ENCODE measurements at regions not wholly inside any gene's neighbourhood (a gene's known extent, or its start where the extent isn't known, plus 50 kb on each side); places are given as distances from the start of the nearest gene placed in this dataset.
"Not testable (repeated sequence)": the region's sequence is repeated elsewhere in the genome, so short reads cannot be mapped to it uniquely, and the experiment has no call there.

DNA sequence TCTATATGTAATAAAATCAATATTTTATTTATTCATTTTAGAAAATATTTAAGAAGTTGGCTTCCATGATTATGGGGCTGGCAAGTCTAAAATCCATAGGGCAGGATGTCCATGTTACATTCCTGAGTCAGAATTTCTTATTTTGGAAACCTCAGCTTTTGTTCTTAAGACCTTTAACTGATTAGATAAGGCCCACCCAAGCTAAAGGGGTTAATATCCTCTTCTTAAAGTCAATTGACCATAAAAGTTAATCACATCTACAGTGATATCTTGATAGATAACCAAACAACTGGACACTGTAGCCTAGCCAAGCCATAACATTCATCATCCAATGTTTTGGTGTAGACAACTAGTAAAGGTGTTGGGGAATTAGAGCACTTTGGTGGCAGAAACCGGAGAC lies 1035.4 kb upstream of the ZEB2 start:
- no peaks in the 10 kb centered on the region for H3K27me3 Mint-ChIP-seq
- intact Hi-C loops (cut with micrococcal nuclease), result no loop called here
- no peak overlapping the region for H3K27ac Mint-ChIP-seq
- DNase-seq, result no peak
- no peaks in the 10 kb centered on the region for H3K4me1 Mint-ChIP-seq
- H3K4me3 Mint-ChIP-seq, result no peak overlapping the region
- no peaks in the 10 kb centered on the region for H3K9me3 Mint-ChIP-seq
- H3K36me3 Mint-ChIP-seq (ENCODE audit: low read depth), result no peaks in the 10 kb centered on the region

DNA sequence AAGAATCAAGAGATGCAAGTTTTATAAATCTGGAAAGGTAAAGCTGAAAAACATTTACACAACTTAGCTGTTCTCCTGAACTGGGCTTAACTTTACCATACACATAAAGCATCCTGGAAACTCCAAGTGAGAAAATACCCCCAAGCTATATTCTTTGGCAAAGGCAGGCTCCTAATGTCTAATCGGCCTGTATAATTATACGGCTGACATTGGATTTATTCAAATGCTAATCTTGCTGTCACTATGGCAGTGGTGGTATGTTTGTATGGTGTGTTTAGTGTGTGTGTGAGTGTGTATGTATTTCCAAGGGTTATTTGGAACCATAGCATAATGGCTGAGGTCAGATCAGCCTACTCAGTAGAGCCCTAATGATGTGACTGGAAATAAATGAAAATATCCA lies 1031.8 kb upstream of the ZEB2 start:
- Mint-ChIP-seq H3K27ac (no peak overlapping the region), H3K4me3 (no peak overlapping the region), H3K36me3 (ENCODE audit: low read depth) (no peaks in the 10 kb centered on the region), H3K9me3 (no peaks in the 10 kb centered on the region), H3K4me1 (no peaks in the 10 kb centered on the region), H3K27me3 (no peaks in the 10 kb centered on the region)
- intact Hi-C loops (cut with micrococcal nuclease), result no loop called here
- no peak for DNase-seq

DNA sequence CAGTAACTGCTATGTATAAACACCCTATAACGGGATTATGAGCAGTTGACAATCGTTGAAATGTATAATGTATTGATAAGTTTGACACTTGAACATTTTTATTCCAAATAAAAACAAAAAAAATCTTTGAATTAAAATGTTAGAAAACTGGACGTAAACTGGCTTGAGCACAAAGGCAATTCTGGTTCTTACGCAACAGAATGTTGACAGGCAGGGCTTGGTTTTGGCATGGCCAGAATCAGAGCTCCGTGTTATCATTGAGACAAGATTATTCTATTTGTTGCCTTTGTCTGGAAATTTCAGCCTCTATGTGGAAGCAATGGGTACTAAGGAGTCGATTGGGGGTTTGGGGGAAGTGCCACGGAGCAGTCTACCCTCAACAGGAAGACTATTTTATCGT lies 1028.6 kb upstream of the ZEB2 start:
- H3K36me3 Mint-ChIP-seq (ENCODE audit: low read depth), result no peaks in the 10 kb centered on the region
- no peak for DNase-seq
- no peaks in the 10 kb centered on the region for H3K9me3 Mint-ChIP-seq
- no peaks in the 10 kb centered on the region for H3K4me1 Mint-ChIP-seq
- no peak overlapping the region for H3K27ac Mint-ChIP-seq
- no peaks in the 10 kb centered on the region for H3K27me3 Mint-ChIP-seq
- H3K4me3 Mint-ChIP-seq, result no peak overlapping the region
- intact Hi-C loops (cut with micrococcal nuclease), result no loop called here

DNA sequence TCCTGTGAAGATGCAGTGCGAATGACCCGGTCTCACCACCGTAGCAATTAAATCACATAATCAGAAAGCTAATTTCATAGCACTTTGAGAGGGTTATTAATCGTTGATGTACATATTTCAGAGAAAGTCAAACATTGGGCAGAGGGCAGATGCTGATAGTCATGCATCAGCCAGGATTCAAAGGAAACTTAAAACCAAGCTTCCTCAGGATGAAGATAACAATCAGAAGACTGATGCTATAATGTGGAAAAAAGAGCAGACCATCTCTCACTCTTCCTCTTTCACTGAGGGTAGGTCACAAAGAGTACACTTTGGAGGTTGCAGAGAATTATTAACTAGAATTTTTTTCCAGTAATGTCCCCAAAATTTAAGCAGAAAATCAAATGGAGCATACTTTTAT lies 1027.7 kb upstream of the ZEB2 start:
- Mint-ChIP-seq H3K4me3 (no peak overlapping the region), H3K27me3 (no peaks in the 10 kb centered on the region), H3K27ac (no peak overlapping the region), H3K4me1 (no peaks in the 10 kb centered on the region), H3K36me3 (ENCODE audit: low read depth) (no peaks in the 10 kb centered on the region), H3K9me3 (no peaks in the 10 kb centered on the region)
- intact Hi-C loops (cut with micrococcal nuclease), result no loop called here
- no peak for DNase-seq

DNA sequence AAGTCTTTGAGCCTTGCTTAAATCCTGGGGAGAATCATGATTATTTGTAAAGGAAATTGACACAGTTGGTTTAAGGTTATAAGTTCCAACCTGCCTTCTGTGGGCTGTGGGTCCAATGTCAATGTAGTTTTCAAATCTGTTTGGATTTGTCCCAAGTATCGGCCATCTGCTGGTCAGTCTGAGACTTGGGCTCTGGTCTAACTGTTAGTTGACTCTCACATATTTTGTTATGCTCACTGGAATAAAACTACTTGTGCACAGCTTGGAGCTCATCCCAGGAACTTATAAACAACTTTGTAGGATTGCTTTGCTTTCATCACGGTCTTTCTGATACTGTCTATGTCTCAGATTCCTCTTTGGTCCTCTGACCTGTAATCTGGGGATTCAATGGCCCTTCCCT lies 1026.2 kb upstream of the ZEB2 start:
- no peak overlapping the region for H3K27ac Mint-ChIP-seq
- no peaks in the 10 kb centered on the region for H3K9me3 Mint-ChIP-seq
- intact Hi-C loops (cut with micrococcal nuclease), result no loop called here
- H3K36me3 Mint-ChIP-seq (ENCODE audit: low read depth), result no peaks in the 10 kb centered on the region
- no peaks in the 10 kb centered on the region for H3K27me3 Mint-ChIP-seq
- no peak overlapping the region for H3K4me3 Mint-ChIP-seq
- no peak for DNase-seq
- H3K4me1 Mint-ChIP-seq, result no peaks in the 10 kb centered on the region

DNA sequence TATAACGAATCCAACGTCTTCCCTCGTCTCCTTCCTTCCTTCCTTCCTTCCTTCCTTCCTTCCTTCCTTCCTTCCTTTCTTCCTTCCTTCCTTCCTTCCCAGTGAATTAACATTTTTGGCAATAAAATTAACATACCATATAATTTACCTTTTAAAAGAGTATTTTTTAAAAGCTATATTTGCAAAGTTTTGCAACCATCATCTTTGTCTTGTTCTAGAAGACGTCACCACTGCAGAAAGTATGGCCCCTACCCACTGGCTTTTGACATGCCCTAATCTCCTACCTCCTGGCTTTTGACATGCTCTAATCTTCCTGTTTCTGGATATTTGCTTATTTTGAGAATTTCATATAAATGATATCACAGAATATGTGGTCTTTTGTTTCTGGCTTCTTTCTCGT lies 1023.9 kb upstream of the ZEB2 start:
- DNase-seq, result no peak
- Mint-ChIP-seq H3K9me3 (no peaks in the 10 kb centered on the region), H3K4me1 (no peaks in the 10 kb centered on the region), H3K27ac (no peak overlapping the region), H3K36me3 (ENCODE audit: low read depth) (no peaks in the 10 kb centered on the region), H3K4me3 (no peak overlapping the region), H3K27me3 (no peaks in the 10 kb centered on the region)
- intact Hi-C loops (cut with micrococcal nuclease), result no loop called here

DNA sequence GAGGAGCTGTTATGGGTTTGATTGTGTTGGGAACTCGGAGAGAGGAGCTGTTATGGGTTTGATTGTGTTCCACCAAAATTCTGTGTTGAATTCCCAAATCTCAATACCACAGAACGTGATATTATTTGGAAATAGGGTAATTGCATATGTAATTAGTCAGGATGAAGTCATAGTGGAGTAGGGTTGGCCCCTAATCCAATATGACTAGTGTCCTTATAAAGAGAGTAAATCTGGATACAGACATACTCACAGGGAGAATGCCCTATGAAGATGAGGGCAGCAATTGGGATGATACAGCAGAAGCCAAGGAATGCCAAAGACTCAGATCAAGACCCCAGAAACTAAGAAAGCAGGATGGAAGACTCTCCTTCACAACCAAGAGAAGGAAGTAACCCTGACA lies 1023.2 kb upstream of the ZEB2 start:
- no peaks in the 10 kb centered on the region for H3K4me1 Mint-ChIP-seq
- no peak overlapping the region for H3K4me3 Mint-ChIP-seq
- no peak overlapping the region for H3K27ac Mint-ChIP-seq
- H3K27me3 Mint-ChIP-seq, result no peaks in the 10 kb centered on the region
- no peak for DNase-seq
- no peaks in the 10 kb centered on the region for H3K9me3 Mint-ChIP-seq
- no peaks in the 10 kb centered on the region for H3K36me3 Mint-ChIP-seq (ENCODE audit: low read depth)
- intact Hi-C loops (cut with micrococcal nuclease), result no loop called here

DNA sequence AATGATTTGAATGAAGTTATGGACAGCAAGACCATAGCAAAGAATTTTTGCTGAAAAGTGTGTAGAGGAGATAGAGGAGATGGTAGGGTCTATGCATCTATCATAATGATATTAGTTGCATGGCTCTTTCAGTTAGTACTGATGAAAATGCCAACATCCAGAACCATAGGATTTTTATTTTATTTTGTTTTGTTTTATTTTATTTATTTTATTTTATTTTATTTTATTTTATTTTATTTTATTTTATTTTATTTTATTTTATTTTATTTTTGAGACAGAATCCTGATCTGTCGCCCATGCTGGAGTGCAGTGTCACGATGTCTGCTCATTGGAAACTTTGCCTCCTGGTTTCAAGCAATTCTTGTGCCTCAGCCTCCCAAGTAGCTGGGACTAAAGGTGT lies 1021.1 kb upstream of the ZEB2 start:
- DNase-seq, result no peak
- no peaks in the 10 kb centered on the region for H3K27me3 Mint-ChIP-seq
- H3K27ac Mint-ChIP-seq, result no peak overlapping the region
- no peaks in the 10 kb centered on the region for H3K4me1 Mint-ChIP-seq
- no peak overlapping the region for H3K4me3 Mint-ChIP-seq
- intact Hi-C loops (cut with micrococcal nuclease), result no loop called here
- no peaks in the 10 kb centered on the region for H3K9me3 Mint-ChIP-seq
- H3K36me3 Mint-ChIP-seq (ENCODE audit: low read depth), result no peaks in the 10 kb centered on the region

DNA sequence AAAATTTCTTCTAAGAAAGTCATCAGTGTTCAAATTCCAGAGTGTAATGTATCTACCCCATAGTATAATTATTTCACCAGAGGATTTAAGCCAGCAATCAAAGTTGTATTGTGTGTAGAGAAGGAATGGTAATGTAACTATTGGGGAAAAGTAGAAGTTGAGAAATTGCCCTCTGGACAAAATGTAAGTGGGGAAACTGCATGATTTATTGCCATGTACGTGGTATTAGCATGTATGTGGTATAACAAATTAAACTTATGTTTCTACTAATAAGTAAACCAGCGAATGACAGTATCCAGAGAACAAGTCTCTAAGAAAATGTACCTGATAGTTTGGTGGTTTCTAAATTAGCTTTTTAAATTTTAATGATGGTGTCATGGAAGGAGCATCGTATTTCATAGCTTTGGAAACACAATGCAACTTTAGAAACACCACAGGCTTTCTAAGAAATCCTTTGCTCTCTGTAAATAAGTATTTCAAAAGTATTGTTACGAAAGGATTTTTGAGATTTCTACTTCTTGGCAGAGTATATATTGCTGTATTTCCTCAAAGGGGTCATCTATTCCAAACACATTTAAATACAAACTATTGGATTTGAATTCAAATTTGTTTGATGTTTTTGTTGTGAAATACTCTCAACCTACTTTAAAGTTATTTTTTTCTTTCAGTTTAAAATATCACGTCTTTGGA lies 1018.9 kb upstream of the ZEB2 start:
- DNase-seq, result no peak
- Mint-ChIP-seq H3K27me3 (no peaks in the 10 kb centered on the region), H3K36me3 (ENCODE audit: low read depth) (no peaks in the 10 kb centered on the region), H3K27ac (no peak overlapping the region), H3K9me3 (no peaks in the 10 kb centered on the region), H3K4me1 (no peaks in the 10 kb centered on the region), H3K4me3 (no peak overlapping the region)
- intact Hi-C loops (cut with micrococcal nuclease), result no loop called here

DNA sequence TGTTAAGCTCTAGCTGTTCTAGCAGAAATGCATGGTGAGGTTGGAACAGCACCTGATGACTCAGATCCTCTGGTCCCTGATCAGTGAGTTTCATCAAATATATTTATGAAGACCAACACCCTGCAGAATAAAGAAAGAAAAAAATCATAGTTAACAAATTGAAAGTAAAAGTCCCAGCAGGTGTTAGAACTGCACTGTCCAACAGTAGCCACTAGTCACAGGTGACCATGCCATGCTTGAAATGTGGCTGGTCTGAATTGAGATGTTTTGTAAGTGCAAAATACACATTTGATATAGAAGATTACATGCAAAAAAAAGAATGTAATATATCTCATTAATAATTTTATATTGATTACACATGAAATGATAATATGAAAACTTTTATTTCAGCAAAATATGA lies 1010.7 kb upstream of the ZEB2 start:
- H3K36me3 Mint-ChIP-seq (ENCODE audit: low read depth), result no peaks in the 10 kb centered on the region
- no peaks in the 10 kb centered on the region for H3K9me3 Mint-ChIP-seq
- H3K4me3 Mint-ChIP-seq, result no peak overlapping the region
- intact Hi-C loops (cut with micrococcal nuclease), result no loop called here
- H3K4me1 Mint-ChIP-seq, result no peaks in the 10 kb centered on the region
- H3K27me3 Mint-ChIP-seq, result no peaks in the 10 kb centered on the region
- no peak for DNase-seq
- H3K27ac Mint-ChIP-seq, result no peak overlapping the region

DNA sequence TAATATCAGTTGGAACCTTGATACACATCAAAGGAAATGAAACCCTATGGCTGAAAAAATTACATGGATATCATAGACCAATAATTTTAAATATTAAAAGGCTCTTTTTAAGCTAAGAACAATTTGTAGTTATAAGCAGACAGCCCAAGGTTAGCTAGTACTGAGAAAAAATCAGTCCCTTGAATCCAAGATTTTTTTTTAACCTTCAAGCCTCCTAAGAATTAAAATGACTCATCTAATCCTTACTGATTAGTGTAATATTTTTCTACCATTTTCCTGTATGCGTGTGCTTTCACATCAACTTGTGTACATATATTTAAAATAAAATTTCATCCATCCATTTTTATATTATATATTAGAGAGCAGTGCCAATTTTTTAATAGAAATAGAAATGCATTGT lies 1004.9 kb upstream of the ZEB2 start:
- Mint-ChIP-seq H3K27ac (no peak overlapping the region), H3K4me1 (no peaks in the 10 kb centered on the region), H3K9me3 (peaks cover 5% of the 10 kb centered on the region), H3K36me3 (ENCODE audit: low read depth) (no peaks in the 10 kb centered on the region), H3K4me3 (no peak overlapping the region), H3K27me3 (no peaks in the 10 kb centered on the region)
- no peak for DNase-seq
- intact Hi-C loops (cut with micrococcal nuclease), result no loop called here

DNA sequence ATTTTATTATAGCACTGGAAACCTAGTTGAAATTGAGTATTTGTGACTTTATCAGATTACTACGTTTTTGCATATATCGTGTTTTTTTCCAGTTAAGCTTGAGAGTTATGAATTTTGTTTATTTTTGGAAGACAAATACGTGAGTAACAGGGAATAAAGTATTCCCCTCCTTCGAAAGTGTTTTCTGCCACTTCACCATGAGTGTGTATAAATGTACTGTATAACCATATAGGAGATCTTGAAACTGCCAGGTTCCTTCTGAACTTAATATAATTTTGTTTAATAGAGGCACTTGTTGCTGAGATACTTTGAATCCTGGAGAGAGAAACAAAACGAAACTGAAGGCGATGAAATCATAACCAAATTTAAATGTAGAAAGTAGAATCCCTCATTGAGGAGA lies 1004.4 kb upstream of the ZEB2 start:
- no peak overlapping the region for H3K27ac Mint-ChIP-seq
- no peak for DNase-seq
- no peaks in the 10 kb centered on the region for H3K36me3 Mint-ChIP-seq (ENCODE audit: low read depth)
- peaks cover 5% of the 10 kb centered on the region for H3K9me3 Mint-ChIP-seq
- H3K4me3 Mint-ChIP-seq, result no peak overlapping the region
- H3K27me3 Mint-ChIP-seq, result no peaks in the 10 kb centered on the region
- H3K4me1 Mint-ChIP-seq, result no peaks in the 10 kb centered on the region
- intact Hi-C loops (cut with micrococcal nuclease), result no loop called here

DNA sequence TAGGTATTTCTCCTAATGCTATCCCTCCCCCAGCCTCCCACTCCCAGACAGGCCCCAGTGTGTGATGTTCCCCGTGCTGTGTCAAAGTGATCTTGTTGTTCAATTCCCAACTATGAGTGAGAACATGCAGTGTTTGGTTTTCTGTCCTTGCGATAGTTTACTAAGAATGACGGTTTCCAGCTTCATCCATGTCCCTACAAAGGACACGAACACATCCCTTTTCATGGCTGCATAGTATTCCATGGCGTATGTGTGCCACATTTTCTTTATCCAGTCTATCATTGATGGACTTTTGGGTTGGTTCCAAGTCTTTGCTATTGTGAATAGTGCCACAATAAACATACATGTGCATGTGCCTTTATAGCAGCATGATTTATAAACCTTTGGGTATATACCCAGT lies 999.3 kb upstream of the ZEB2 start:
- H3K9me3 Mint-ChIP-seq; H3K27ac Mint-ChIP-seq; H3K27me3 Mint-ChIP-seq; DNase-seq; H3K4me3 Mint-ChIP-seq; H3K4me1 Mint-ChIP-seq; H3K36me3 Mint-ChIP-seq (ENCODE audit: low read depth); intact Hi-C loops (cut with micrococcal nuclease): not testable (repeated sequence)

DNA sequence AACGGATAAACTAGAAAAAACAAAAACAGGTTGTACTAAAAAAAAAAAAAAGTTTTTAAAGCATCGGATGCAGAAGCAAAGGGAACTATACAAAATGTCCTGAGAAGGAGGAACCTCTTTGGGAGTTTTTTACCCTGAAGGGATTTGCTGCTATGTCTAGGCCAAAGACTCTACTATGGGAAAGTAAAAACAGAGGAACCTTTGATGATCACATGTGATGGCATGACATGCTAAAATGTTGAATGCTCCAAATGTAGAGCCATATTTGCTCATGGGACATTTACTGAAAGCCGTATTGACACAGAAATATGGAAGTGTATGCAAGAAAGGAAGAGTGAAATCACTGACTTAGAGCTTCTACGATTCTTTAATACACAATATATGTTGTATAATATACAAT lies 992.0 kb upstream of the ZEB2 start:
- H3K9me3 Mint-ChIP-seq, result no peaks in the 10 kb centered on the region
- no peak overlapping the region for H3K27ac Mint-ChIP-seq
- H3K27me3 Mint-ChIP-seq, result no peaks in the 10 kb centered on the region
- H3K4me3 Mint-ChIP-seq, result no peak overlapping the region
- intact Hi-C loops (cut with micrococcal nuclease), result no loop called here
- H3K4me1 Mint-ChIP-seq, result no peaks in the 10 kb centered on the region
- no peaks in the 10 kb centered on the region for H3K36me3 Mint-ChIP-seq (ENCODE audit: low read depth)
- DNase-seq, result no peak

DNA sequence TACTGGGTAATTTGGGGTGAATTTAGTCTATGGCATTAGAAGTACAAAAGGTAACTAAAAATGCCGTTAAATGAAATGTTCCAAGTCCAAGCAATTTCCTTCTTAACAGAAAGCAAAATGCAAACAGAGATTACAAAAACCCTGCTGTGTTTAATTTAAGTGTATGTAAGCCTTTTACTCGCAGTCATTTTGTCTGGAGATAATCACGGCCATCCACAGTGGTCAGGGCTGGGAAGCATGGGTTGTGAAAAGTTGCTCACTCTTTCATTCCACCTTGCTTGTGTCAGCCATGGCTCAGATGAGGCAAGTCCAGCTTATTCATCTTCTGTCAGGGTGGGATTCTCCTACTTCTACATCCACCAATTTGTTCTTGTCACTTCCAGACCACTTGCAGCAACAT lies 983.6 kb upstream of the ZEB2 start:
- Mint-ChIP-seq H3K27me3 (no peaks in the 10 kb centered on the region), H3K4me1 (no peaks in the 10 kb centered on the region), H3K9me3 (no peaks in the 10 kb centered on the region), H3K4me3 (no peak overlapping the region), H3K27ac (no peak overlapping the region), H3K36me3 (ENCODE audit: low read depth) (no peaks in the 10 kb centered on the region)
- intact Hi-C loops (cut with micrococcal nuclease), result no loop called here
- no peak for DNase-seq
